ENCODE measurements at regions not wholly inside any gene's neighbourhood (a gene's known extent, or its start where the extent isn't known, plus 50 kb on each side); places are given as distances from the start of the nearest gene placed in this dataset.

- H3K36me3 ChIP-seq (ENCODE audit: insufficient read depth, insufficient read length, low read length), result no peaks in the 10 kb centered on the region
- no peaks in the 10 kb centered on the region for H3K9me3 ChIP-seq (ENCODE audit: insufficient read depth, low read length)
- no peaks in the 10 kb centered on the region for H3K4me1 ChIP-seq (ENCODE audit: insufficient read depth, insufficient read length)
- TF ChIP-seq SUZ12 (IDR thresholded peaks at IDR 0.05; ENCODE audit: extremely low read depth, insufficient read depth, insufficient read length) (no peak), YY1 (IDR thresholded peaks at IDR 0.05; ENCODE audit: insufficient read depth, insufficient read length) (no peak), ZNF274 (IDR thresholded peaks at IDR 0.05; ENCODE audit: low read depth, low read length) (no peak)
- peaks cover 85% of the 10 kb centered on the region for H3K27me3 ChIP-seq (ENCODE audit: insufficient read depth, insufficient read length)
- H3K4me3 ChIP-seq (ENCODE audit: insufficient read length, low read depth), result no peak overlapping the region
- H3K9ac ChIP-seq (ENCODE audit: insufficient read length, low read depth), result no peak overlapping the region
- DNase-seq (ENCODE audit: low read depth, low spot score), result no peak
These were observed 58.0 kb upstream of the SLC25A48 start for GRCh38 chr5:135776457-135776856.

- Histone ChIP-seq H3K9ac (ENCODE audit: insufficient read length, low read depth) (no peak overlapping the region), H3K9me3 (ENCODE audit: insufficient read depth, low read length) (no peaks in the 10 kb centered on the region; the same call in 1 of the 2 replicates), H3K4me3 (ENCODE audit: insufficient read length, low read depth) (no peak overlapping the region), H3K4me1 (ENCODE audit: insufficient read depth, insufficient read length) (no peaks in the 10 kb centered on the region), H3K36me3 (ENCODE audit: insufficient read depth, insufficient read length, low read length) (no peaks in the 10 kb centered on the region), H3K27me3 (ENCODE audit: insufficient read depth, insufficient read length) (peaks cover 9% of the 10 kb centered on the region)
- no peak for TF ChIP-seq YY1 (IDR thresholded peaks at IDR 0.05; ENCODE audit: insufficient read depth, insufficient read length)
- no peak for TF ChIP-seq ZNF274 (IDR thresholded peaks at IDR 0.05; ENCODE audit: low read depth, low read length)
- no peak for TF ChIP-seq SUZ12 (IDR thresholded peaks at IDR 0.05; ENCODE audit: extremely low read depth, insufficient read depth, insufficient read length)
- no peak for DNase-seq (ENCODE audit: low read depth, low spot score)
These were observed 72.7 kb upstream of the SLC25A48 start for GRCh38 chr5:135761746-135762145.

- Histone ChIP-seq H3K4me1 (ENCODE audit: insufficient read depth, insufficient read length) (no peaks in the 10 kb centered on the region), H3K27me3 (ENCODE audit: insufficient read depth, insufficient read length) (no peaks in the 10 kb centered on the region), H3K9ac (ENCODE audit: insufficient read length, low read depth) (no peak overlapping the region), H3K9me3 (ENCODE audit: insufficient read depth, low read length) (no peaks in the 10 kb centered on the region; the same call in 1 of the 2 replicates), H3K4me3 (ENCODE audit: insufficient read length, low read depth) (no peak overlapping the region), H3K36me3 (ENCODE audit: insufficient read depth, insufficient read length, low read length) (no peaks in the 10 kb centered on the region)
- TF ChIP-seq YY1 (IDR thresholded peaks at IDR 0.05; ENCODE audit: insufficient read depth, insufficient read length) (no peak), ZNF274 (IDR thresholded peaks at IDR 0.05; ENCODE audit: low read depth, low read length) (no peak), SUZ12 (IDR thresholded peaks at IDR 0.05; ENCODE audit: extremely low read depth, insufficient read depth, insufficient read length) (no peak)
- DNase-seq (ENCODE audit: low read depth, low spot score), result no peak
These were observed 75.2 kb upstream of the SLC25A48 start for GRCh38 chr5:135759149-135759784.

GRCh38 chr5:135753990-135754389, 80.5 kb upstream of the SLC25A48 start:
- Histone ChIP-seq H3K4me3 (ENCODE audit: insufficient read length, low read depth) (no peak overlapping the region), H3K9me3 (ENCODE audit: insufficient read depth, low read length) (no peaks in the 10 kb centered on the region; the same call in 1 of the 2 replicates), H3K36me3 (ENCODE audit: insufficient read depth, insufficient read length, low read length) (no peaks in the 10 kb centered on the region), H3K27me3 (ENCODE audit: insufficient read depth, insufficient read length) (no peaks in the 10 kb centered on the region), H3K9ac (ENCODE audit: insufficient read length, low read depth) (no peak overlapping the region), H3K4me1 (ENCODE audit: insufficient read depth, insufficient read length) (no peaks in the 10 kb centered on the region)
- DNase-seq (ENCODE audit: low read depth, low spot score), result no peak
- TF ChIP-seq ZNF274 (IDR thresholded peaks at IDR 0.05; ENCODE audit: low read depth, low read length), result no peak
- TF ChIP-seq YY1 (IDR thresholded peaks at IDR 0.05; ENCODE audit: insufficient read depth, insufficient read length), result no peak
- TF ChIP-seq SUZ12 (IDR thresholded peaks at IDR 0.05; ENCODE audit: extremely low read depth, insufficient read depth, insufficient read length), result no peak

GRCh38 chr5:135750506-135750905, 84.0 kb upstream of the SLC25A48 start:
- TF ChIP-seq ZNF274 (IDR thresholded peaks at IDR 0.05; ENCODE audit: low read depth, low read length) (no peak), SUZ12 (IDR thresholded peaks at IDR 0.05; ENCODE audit: extremely low read depth, insufficient read depth, insufficient read length) (no peak), YY1 (IDR thresholded peaks at IDR 0.05; ENCODE audit: insufficient read depth, insufficient read length) (no peak)
- Histone ChIP-seq H3K4me3 (ENCODE audit: insufficient read length, low read depth) (no peak overlapping the region), H3K9me3 (ENCODE audit: insufficient read depth, low read length) (peaks cover 11% of the 10 kb centered on the region; the same call in 1 of the 2 replicates), H3K27me3 (ENCODE audit: insufficient read depth, insufficient read length) (no peaks in the 10 kb centered on the region), H3K36me3 (ENCODE audit: insufficient read depth, insufficient read length, low read length) (no peaks in the 10 kb centered on the region), H3K4me1 (ENCODE audit: insufficient read depth, insufficient read length) (no peaks in the 10 kb centered on the region), H3K9ac (ENCODE audit: insufficient read length, low read depth) (no peak overlapping the region)
- no peak for DNase-seq (ENCODE audit: low read depth, low spot score)

- no peak for DNase-seq (ENCODE audit: low read depth, low spot score)
- no peaks in the 10 kb centered on the region for H3K36me3 ChIP-seq (ENCODE audit: insufficient read depth, insufficient read length, low read length)
- no peaks in the 10 kb centered on the region for H3K4me1 ChIP-seq (ENCODE audit: insufficient read depth, insufficient read length)
- peaks cover 21% of the 10 kb centered on the region; the same call in 1 of the 2 replicates for H3K9me3 ChIP-seq (ENCODE audit: insufficient read depth, low read length)
- no peak overlapping the region for H3K4me3 ChIP-seq (ENCODE audit: insufficient read length, low read depth)
- H3K9ac ChIP-seq (ENCODE audit: insufficient read length, low read depth), result no peak overlapping the region
- TF ChIP-seq ZNF274 (IDR thresholded peaks at IDR 0.05; ENCODE audit: low read depth, low read length), result no peak
- TF ChIP-seq YY1 (IDR thresholded peaks at IDR 0.05; ENCODE audit: insufficient read depth, insufficient read length), result no peak
- TF ChIP-seq SUZ12 (IDR thresholded peaks at IDR 0.05; ENCODE audit: extremely low read depth, insufficient read depth, insufficient read length), result no peak
- H3K27me3 ChIP-seq (ENCODE audit: insufficient read depth, insufficient read length), result no peaks in the 10 kb centered on the region
These were observed 86.6 kb upstream of the SLC25A48 start for GRCh38 chr5:135747824-135748223.

GRCh38 chr5:135745897-135746500, 88.5 kb upstream of the SLC25A48 start:
- H3K4me3 ChIP-seq (ENCODE audit: insufficient read length, low read depth), result no peak overlapping the region
- no peak for DNase-seq (ENCODE audit: low read depth, low spot score)
- TF ChIP-seq ZNF274 (IDR thresholded peaks at IDR 0.05; ENCODE audit: low read depth, low read length) (no peak), SUZ12 (IDR thresholded peaks at IDR 0.05; ENCODE audit: extremely low read depth, insufficient read depth, insufficient read length) (no peak), YY1 (IDR thresholded peaks at IDR 0.05; ENCODE audit: insufficient read depth, insufficient read length) (no peak)

More at GRCh38 chr5:135745897-135746500, 88.5 kb upstream of the SLC25A48 start:
- no peaks in the 10 kb centered on the region for H3K27me3 ChIP-seq (ENCODE audit: insufficient read depth, insufficient read length)
- no peaks in the 10 kb centered on the region for H3K36me3 ChIP-seq (ENCODE audit: insufficient read depth, insufficient read length, low read length)
- H3K9ac ChIP-seq (ENCODE audit: insufficient read length, low read depth), result no peak overlapping the region
- H3K4me1 ChIP-seq (ENCODE audit: insufficient read depth, insufficient read length), result no peaks in the 10 kb centered on the region
- H3K9me3 ChIP-seq (ENCODE audit: insufficient read depth, low read length), result peaks cover 21% of the 10 kb centered on the region; the same call in 1 of the 2 replicates

All from NT2/D1 (cell line).